Stimulated activated naive CD8-positive, alpha-beta T cell treated with anti-CD3 and anti-CD28 coated beads, Interleukin-15, amount 100 ng/mL, for 72 hours (primary cell): ENCODE measurements at regions not wholly inside any gene's neighbourhood (a gene's known extent, or its start where the extent isn't known, plus 50 kb on each side); places are given as distances from the start of the nearest gene placed in this dataset.
"Not testable (repeated sequence)": the region's sequence is repeated elsewhere in the genome, so short reads cannot be mapped to it uniquely, and the experiment has no call there.

Source experiments
- ATAC-seq: fragments of 150-1000 bp; cut with Tn5 transposase; 2 replicates; pipeline ENCODE4 v1.10.0; 2021; ENCODE audit warnings: mild to moderate bottlenecking, moderate library complexity
- DNase-seq, 2 donors: peaks; one replicate each; pipeline ENCODE4 v3.0.0; 2021 to 2022
- H3K27ac Mint-ChIP-seq, 2 donors: one replicate each; pipeline ENCODE4 v1.8.0; 2022; ENCODE audit warnings: mild to moderate bottlenecking in 2 of 2, mixed read lengths in 2 of 2, moderate library complexity in 2 of 2
- H3K27me3 Mint-ChIP-seq: one replicate; pipeline ENCODE4 v1.8.0; 2022; ENCODE audit warnings: mixed read lengths
- H3K4me1 Mint-ChIP-seq: one replicate; pipeline ENCODE4 v1.8.0; 2022; ENCODE audit warnings: mild to moderate bottlenecking, mixed read lengths
- H3K4me3 Mint-ChIP-seq, 2 donors: one replicate each; pipeline ENCODE4 v1.8.0; 2022; ENCODE audit warnings: mild to moderate bottlenecking in 2 of 2, mixed read lengths in 2 of 2, moderate library complexity in 1 of 2
- H3K9me3 Mint-ChIP-seq, 2 donors: one replicate each; pipeline ENCODE4 v1.8.0; 2022; ENCODE audit warnings: mixed read lengths in 2 of 2

GRCh38 chr2:60223859-60224258 lies 329.6 kb downstream of the BCL11A start:
- Mint-ChIP-seq H3K27ac (no peak overlapping the region), H3K9me3 (no peaks in the 10 kb centered on the region), H3K4me3 (no peak overlapping the region), H3K27me3 (no peaks in the 10 kb centered on the region), H3K4me1 (no peaks in the 10 kb centered on the region)
- ATAC-seq = no peak
- DNase-seq = no peak

GRCh38 chr2:60221098-60221497 lies 332.4 kb downstream of the BCL11A start:
- Mint-ChIP-seq H3K27ac (no peak overlapping the region), H3K4me3 (no peak overlapping the region), H3K9me3 (no peaks in the 10 kb centered on the region), H3K4me1 (no peaks in the 10 kb centered on the region), H3K27me3 (no peaks in the 10 kb centered on the region)
- DNase-seq = no peak
- ATAC-seq = no peak

- Mint-ChIP-seq H3K27me3 (no peaks in the 10 kb centered on the region), H3K4me3 (no peak overlapping the region), H3K4me1 (no peaks in the 10 kb centered on the region), H3K27ac (no peak overlapping the region), H3K9me3 (no peaks in the 10 kb centered on the region)
- no peak for ATAC-seq
- DNase-seq = no peak
Observed at GRCh38 chr2:60219536-60219935, 333.9 kb downstream of the BCL11A start.

- Mint-ChIP-seq H3K27ac (no peak overlapping the region), H3K27me3 (no peaks in the 10 kb centered on the region), H3K9me3 (no peaks in the 10 kb centered on the region), H3K4me1 (no peaks in the 10 kb centered on the region), H3K4me3 (no peak overlapping the region)
- DNase-seq = no peak
- ATAC-seq = no peak
Observed at GRCh38 chr2:60216452-60216995, 336.9 kb downstream of the BCL11A start.

- H3K4me1 Mint-ChIP-seq = no peaks in the 10 kb centered on the region
- no peak for ATAC-seq
- no peak overlapping the region for H3K4me3 Mint-ChIP-seq
- no peaks in the 10 kb centered on the region for H3K9me3 Mint-ChIP-seq
- no peaks in the 10 kb centered on the region for H3K27me3 Mint-ChIP-seq
- DNase-seq = no peak
- H3K27ac Mint-ChIP-seq = no peak overlapping the region
Observed at GRCh38 chr2:60215386-60215901, 338.0 kb downstream of the BCL11A start.

GRCh38 chr2:60214626-60214875 lies 338.9 kb downstream of the BCL11A start:
- DNase-seq = no peak
- no peaks in the 10 kb centered on the region for H3K27me3 Mint-ChIP-seq
- no peak for ATAC-seq
- no peaks in the 10 kb centered on the region for H3K9me3 Mint-ChIP-seq
- H3K27ac Mint-ChIP-seq = no peak overlapping the region
- H3K4me3 Mint-ChIP-seq = no peak overlapping the region
- no peaks in the 10 kb centered on the region for H3K4me1 Mint-ChIP-seq

- no peak overlapping the region for H3K4me3 Mint-ChIP-seq
- H3K27ac Mint-ChIP-seq = no peak overlapping the region
- H3K9me3 Mint-ChIP-seq = no peaks in the 10 kb centered on the region
- H3K27me3 Mint-ChIP-seq = no peaks in the 10 kb centered on the region
- DNase-seq = no peak
- no peak for ATAC-seq
- H3K4me1 Mint-ChIP-seq = no peaks in the 10 kb centered on the region
Observed at GRCh38 chr2:60213865-60214625, 339.4 kb downstream of the BCL11A start.

GRCh38 chr2:60212181-60212945 lies 341.1 kb downstream of the BCL11A start:
- ATAC-seq (no peak), DNase-seq (no peak)
- H3K4me1 Mint-ChIP-seq = no peaks in the 10 kb centered on the region
- H3K9me3 Mint-ChIP-seq = no peaks in the 10 kb centered on the region
- no peak overlapping the region for H3K4me3 Mint-ChIP-seq
- no peak overlapping the region for H3K27ac Mint-ChIP-seq
- H3K27me3 Mint-ChIP-seq = no peaks in the 10 kb centered on the region

- not testable (repeated sequence) for H3K4me3 Mint-ChIP-seq, H3K27me3 Mint-ChIP-seq, H3K27ac Mint-ChIP-seq, H3K4me1 Mint-ChIP-seq, DNase-seq, ATAC-seq
- H3K9me3 Mint-ChIP-seq = peaks cover 9 to 17% of the 10 kb centered on the region in 2 donors
Observed at GRCh38 chr2:60189006-60189405, 364.4 kb downstream of the BCL11A start.

GRCh38 chr2:60175290-60175689 lies 378.2 kb downstream of the BCL11A start:
- Mint-ChIP-seq H3K9me3 (no peaks in the 10 kb centered on the region), H3K27me3 (no peaks in the 10 kb centered on the region), H3K4me1 (no peaks in the 10 kb centered on the region), H3K27ac (no peak overlapping the region), H3K4me3 (no peak overlapping the region)
- ATAC-seq (no peak), DNase-seq (no peak)

- Mint-ChIP-seq H3K27me3 (no peaks in the 10 kb centered on the region), H3K4me1 (no peaks in the 10 kb centered on the region), H3K9me3 (no peaks in the 10 kb centered on the region), H3K4me3 (no peak overlapping the region), H3K27ac (no peak overlapping the region)
- no peak for ATAC-seq
- no peak for DNase-seq
Observed at GRCh38 chr2:60174146-60174545, 379.3 kb downstream of the BCL11A start.

GRCh38 chr2:60172801-60173200 lies 380.7 kb downstream of the BCL11A start:
- Mint-ChIP-seq H3K27me3 (no peaks in the 10 kb centered on the region), H3K9me3 (no peaks in the 10 kb centered on the region), H3K4me3 (no peak overlapping the region), H3K4me1 (no peaks in the 10 kb centered on the region), H3K27ac (no peak overlapping the region)
- DNase-seq (no peak), ATAC-seq (no peak)

GRCh38 chr2:60170272-60170671 lies 383.2 kb downstream of the BCL11A start:
- no peaks in the 10 kb centered on the region for H3K27me3 Mint-ChIP-seq
- DNase-seq (no peak), ATAC-seq (no peak)
- H3K27ac Mint-ChIP-seq = no peak overlapping the region
- no peaks in the 10 kb centered on the region for H3K4me1 Mint-ChIP-seq
- no peak overlapping the region for H3K4me3 Mint-ChIP-seq
- H3K9me3 Mint-ChIP-seq = no peaks in the 10 kb centered on the region

GRCh38 chr2:60168247-60168646 lies 385.2 kb downstream of the BCL11A start:
- Mint-ChIP-seq H3K4me3 (no peak overlapping the region), H3K9me3 (no peaks in the 10 kb centered on the region), H3K4me1 (no peaks in the 10 kb centered on the region), H3K27ac (no peak overlapping the region), H3K27me3 (no peaks in the 10 kb centered on the region)
- no peak for DNase-seq
- ATAC-seq = no peak

- H3K27ac Mint-ChIP-seq = no peak overlapping the region
- DNase-seq (no peak), ATAC-seq (no peak)
- H3K27me3 Mint-ChIP-seq = no peaks in the 10 kb centered on the region
- H3K9me3 Mint-ChIP-seq = no peaks in the 10 kb centered on the region
- no peak overlapping the region for H3K4me3 Mint-ChIP-seq
- no peaks in the 10 kb centered on the region for H3K4me1 Mint-ChIP-seq
Observed at GRCh38 chr2:60167089-60167488, 386.4 kb downstream of the BCL11A start.

GRCh38 chr2:60163691-60164090 lies 389.8 kb downstream of the BCL11A start:
- Mint-ChIP-seq H3K27ac (no peak overlapping the region), H3K27me3 (no peaks in the 10 kb centered on the region), H3K4me1 (no peaks in the 10 kb centered on the region), H3K4me3 (no peak overlapping the region), H3K9me3 (no peaks in the 10 kb centered on the region)
- ATAC-seq (no peak), DNase-seq (no peak)
